Testis (tissue), 2 donors: ENCODE measurements at regions not wholly inside any gene's neighbourhood (a gene's known extent, or its start where the extent isn't known, plus 50 kb on each side); places are given as distances from the start of the nearest gene placed in this dataset.

ENCODE experiments used
- CTCF ChIP-seq, 3 experiments: fragments of 450-650 bp in 2 of 3; fragments of 200-600 bp in 1 of 3; sonication (generic) in 1 of 3; IDR thresholded peaks; one replicate each; pipeline ENCODE4 v1.5.1; 2016 to 2019; ENCODE audit warnings: antibody characterized with exemption in 3 of 3, mild to moderate bottlenecking in 2 of 3, moderate library complexity in 1 of 3
- POLR2A ChIP-seq: fragments of 450-650 bp; IDR thresholded peaks from one replicate; pipeline ENCODE4 v1.6.1; 2017; ENCODE audit warnings: antibody characterized with exemption, mild to moderate bottlenecking, moderate library complexity

GRCh38 chr1:96565546-96565945, 156.0 kb upstream of the PTBP2 start:
- TF ChIP-seq CTCF (IDR thresholded peaks at IDR 0.05) (no peak), POLR2A (no peak)
